ENCODE measurements at regions not wholly inside any gene's neighbourhood (a gene's known extent, or its start where the extent isn't known, plus 50 kb on each side); places are given as distances from the start of the nearest gene placed in this dataset.
"Not testable (repeated sequence)": the region's sequence is repeated elsewhere in the genome, so short reads cannot be mapped to it uniquely, and the experiment has no call there.

- not testable (repeated sequence) for TF ChIP-seq CTCF (IDR thresholded peaks at IDR 0.05; ENCODE audit: poor library complexity); EZH2phosphoT487 (IDR thresholded peaks at IDR 0.05; ENCODE audit: low read depth, severe bottlenecking, unreplicated experiment); EZH2 (IDR thresholded peaks at IDR 0.05; ENCODE audit: borderline replicate concordance)
These were observed 114.3 kb upstream of the RAI2 start for GRCh38 chrX:17975349-17975748.

Measured in hepatocyte (in vitro differentiated cells).